CD14-positive monocyte (primary cell): ENCODE measurements at regions not wholly inside any gene's neighbourhood (a gene's known extent, or its start where the extent isn't known, plus 50 kb on each side); places are given as distances from the start of the nearest gene placed in this dataset.

ENCODE experiments used
- DNase-seq, 3 donors: peaks; one replicate each; pipeline ENCODE4 v3.0.0-alpha.2; 2011 to 2022
- H2AFZ ChIP-seq: 2 replicates; pipeline ENCODE4 v1.6.0; 2012; ENCODE audit warnings: mild to moderate bottlenecking, low read depth, low read length, inconsistent platforms; ENCODE audit not compliant: insufficient read depth, poor library complexity, severe bottlenecking
- H3K27ac ChIP-seq, 2 donors: 1 replicate in 1 of 2; 2 replicates in 1 of 2; pipeline ENCODE4 v1.5.1; 2012 to 2013; ENCODE audit warnings: low read length in 2 of 2, control low read depth in 1 of 2, inconsistent platforms in 1 of 2, low read depth in 1 of 2, mild to moderate bottlenecking in 1 of 2
- H3K27me3 ChIP-seq, 2 donors: one replicate each; pipeline versions ENCODE4 v1.6.0 to v1.6.1; 2011 to 2013; ENCODE audit warnings: low read length in 2 of 2; ENCODE audit not compliant: control insufficient read depth in 2 of 2, insufficient read depth in 2 of 2
- H3K36me3 ChIP-seq, 2 donors: replicated peaks in 1 of 2; 1 replicate in 1 of 2; 2 replicates in 1 of 2; pipeline versions ENCODE4 v1.5.1 to v1.6.1; 2012 to 2013; ENCODE audit warnings: low read length in 2 of 2, control low read depth in 1 of 2, inconsistent platforms in 1 of 2, mild to moderate bottlenecking in 1 of 2; ENCODE audit not compliant: insufficient read depth in 2 of 2, control insufficient read depth in 1 of 2
- H3K4me1 ChIP-seq, 2 donors: 1 replicate in 1 of 2; 2 replicates in 1 of 2; pipeline versions ENCODE4 v1.5.1 to v1.6.1; 2012 to 2013; ENCODE audit warnings: low read length in 2 of 2, control low read depth in 1 of 2, inconsistent platforms in 1 of 2, mild to moderate bottlenecking in 1 of 2, moderate library complexity in 1 of 2; ENCODE audit not compliant: insufficient read depth in 2 of 2, control insufficient read depth in 1 of 2
- H3K4me2 ChIP-seq: replicated peaks from 2 replicates; pipeline ENCODE3; 2012; ENCODE audit warnings: low read length, moderate library complexity, mild to moderate bottlenecking; ENCODE audit not compliant: poor library complexity, severe bottlenecking; ENCODE audit errors: extremely low read depth
- H3K4me3 ChIP-seq, 3 experiments: fragments of 200-600 bp in 1 of 3; sonication (generic) in 1 of 3; replicated peaks in 1 of 3; 1 replicate in 2 of 3; 2 replicates in 1 of 3; pipeline ENCODE4 v1.5.1; 2011 to 2013; ENCODE audit warnings: low read length in 3 of 3, mild to moderate bottlenecking in 3 of 3, control low read depth in 2 of 3, low read depth in 2 of 3, inconsistent platforms in 1 of 3, moderate library complexity in 1 of 3
- H3K79me2 ChIP-seq: 2 replicates; pipeline ENCODE4 v1.6.0; 2012; ENCODE audit warnings: mild to moderate bottlenecking, control low read depth, inconsistent platforms, low read length, moderate library complexity; ENCODE audit not compliant: insufficient read depth
- H3K9ac ChIP-seq: 2 replicates; pipeline ENCODE4 v1.6.0; 2017; ENCODE audit warnings: low read length, mild to moderate bottlenecking; ENCODE audit not compliant: insufficient read depth, poor library complexity, severe bottlenecking
- H3K9me3 ChIP-seq, 2 donors: replicated peaks in 1 of 2; 1 replicate in 1 of 2; 2 replicates in 1 of 2; pipeline versions ENCODE4 v1.5.1 to v1.6.1; 2012 to 2013; ENCODE audit warnings: low read length in 2 of 2, control low read depth in 1 of 2; ENCODE audit not compliant: control insufficient read depth in 1 of 2, insufficient read depth in 1 of 2
- H4K20me1 ChIP-seq: 2 replicates; pipeline ENCODE4 v1.6.0; 2012; ENCODE audit warnings: mild to moderate bottlenecking, low read length, control low read depth, moderate library complexity; ENCODE audit not compliant: insufficient read depth
- H3K27ac Mint-ChIP-seq, 7 donors: one replicate each; pipeline ENCODE4 v1.8.0; 2020; ENCODE audit warnings: mild to moderate bottlenecking in 7 of 7, mixed read lengths in 7 of 7, moderate library complexity in 6 of 7, inconsistent platforms in 2 of 7
- H3K27me3 Mint-ChIP-seq, 3 donors: one replicate each; pipeline ENCODE4 v1.8.0; 2021 to 2022; ENCODE audit warnings: low read depth in 3 of 3, mild to moderate bottlenecking in 3 of 3, mixed read lengths in 3 of 3, moderate library complexity in 3 of 3, inconsistent platforms in 1 of 3
- H3K36me3 Mint-ChIP-seq, 2 donors: one replicate each; pipeline ENCODE4 v1.8.0; 2020; ENCODE audit warnings: mixed read lengths in 2 of 2, inconsistent platforms in 1 of 2, mild to moderate bottlenecking in 1 of 2
- H3K4me1 Mint-ChIP-seq: one replicate; pipeline ENCODE4 v1.8.0; 2020; ENCODE audit warnings: mild to moderate bottlenecking, mixed read lengths
- H3K4me3 Mint-ChIP-seq, 2 donors: one replicate each; pipeline ENCODE4 v1.8.0; 2020; ENCODE audit warnings: mild to moderate bottlenecking in 2 of 2, mixed read lengths in 2 of 2, moderate library complexity in 1 of 2
- H3K9me3 Mint-ChIP-seq, 7 donors: one replicate each; pipeline ENCODE4 v1.8.0; 2020 to 2022; ENCODE audit warnings: mixed read lengths in 7 of 7, mild to moderate bottlenecking in 6 of 7, moderate library complexity in 6 of 7, inconsistent platforms in 2 of 7
- CTCF ChIP-seq: fragments of 200-600 bp; IDR thresholded peaks from one replicate; pipeline ENCODE4 v1.8.0; 2022; ENCODE audit warnings: antibody characterized with exemption, mild to moderate bottlenecking
- WGBS: methylation state at CpG from one replicate; pipeline ENCODE4 v1.1.5; 2013; ENCODE audit warnings: missing lambda C conversion rate; ENCODE audit not compliant: insufficient coverage; 5-methylcytosine and 5-hydroxymethylcytosine counted together
- intact Hi-C, 2 donors: fragments of 100-400 bp; cut with micrococcal nuclease; formaldehyde crosslinking; loops; one replicate each; pipeline versions ENCODE4 v1.15.0 to v1.15.1; 2023

DNA sequence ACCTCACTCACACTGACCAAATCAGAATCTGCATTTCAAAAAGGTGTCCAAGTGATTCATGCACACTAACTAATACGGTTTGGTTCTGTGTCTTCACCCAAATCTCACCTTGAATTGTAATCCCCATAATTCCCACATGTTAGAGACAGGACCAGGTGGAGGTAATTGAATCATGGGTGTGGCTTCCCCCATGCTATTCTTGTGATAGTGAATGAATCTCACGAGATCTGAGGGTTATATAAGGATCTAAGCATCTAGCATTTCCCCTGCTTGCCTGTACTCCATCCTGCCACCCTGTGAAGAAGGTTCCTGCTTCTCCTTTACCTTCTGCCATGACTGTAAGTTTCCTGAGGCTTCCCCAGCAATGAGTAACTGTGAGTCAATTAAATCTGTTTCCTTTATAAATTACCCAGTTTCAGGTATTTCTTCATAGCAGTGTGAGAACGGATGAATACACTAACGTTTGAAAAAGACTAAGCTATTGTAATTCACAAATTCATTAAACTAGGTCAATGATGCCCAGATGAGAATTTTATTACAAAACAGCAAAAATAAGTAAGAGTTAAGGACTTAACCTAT is 759.1 kb downstream of the GALC start:
- Histone ChIP-seq H4K20me1 (no peaks in the 10 kb centered on the region), H3K9ac (no peak overlapping the region), H3K36me3 (no peaks in the 10 kb centered on the region), H3K9me3 (peaks cover 15 to 24% of the 10 kb centered on the region in 2 donors), H3K4me3 (no peak overlapping the region), H3K4me2 (no peak overlapping the region), H3K4me1 (no peaks in the 10 kb centered on the region), H3K27me3 (no peaks in the 10 kb centered on the region), H2AFZ (no peak overlapping the region), H3K27ac (no peak overlapping the region), H3K79me2 (no peaks in the 10 kb centered on the region)
- Mint-ChIP-seq H3K36me3 (no peaks in the 10 kb centered on the region), H3K4me3 (no peak overlapping the region), H3K4me1 (no peaks in the 10 kb centered on the region), H3K27me3 (no peaks in the 10 kb centered on the region), H3K27ac (no peak overlapping the region), H3K9me3 (peaks cover 6 to 27% (median 12%) of the 10 kb centered on the region in 7 donors)
- intact Hi-C loops: no loop called here
- TF ChIP-seq CTCF: no peak
- no peak for DNase-seq
- 67% methylated on average over 1 of the region's 4 CpGs for WGBS

GRCh38 chr14:87233266-87233665 is 759.7 kb downstream of the GALC start:
- Histone ChIP-seq H3K27ac (no peak overlapping the region), H3K9ac (no peak overlapping the region), H3K9me3 (peaks cover 15 to 24% of the 10 kb centered on the region in 2 donors), H3K79me2 (no peaks in the 10 kb centered on the region), H3K27me3 (no peaks in the 10 kb centered on the region), H3K4me3 (no peak overlapping the region), H3K4me2 (no peak overlapping the region), H3K4me1 (no peaks in the 10 kb centered on the region), H4K20me1 (no peaks in the 10 kb centered on the region), H3K36me3 (no peaks in the 10 kb centered on the region), H2AFZ (no peak overlapping the region)
- Mint-ChIP-seq H3K36me3 (no peaks in the 10 kb centered on the region), H3K27me3 (no peaks in the 10 kb centered on the region), H3K4me1 (no peaks in the 10 kb centered on the region), H3K9me3 (peaks cover 6 to 23% (median 9%) of the 10 kb centered on the region in 7 donors), H3K4me3 (no peak overlapping the region), H3K27ac (no peak overlapping the region)
- intact Hi-C loops: no loop called here
- no peak for TF ChIP-seq CTCF
- 80% methylated on average over 1 of the region's 2 CpGs for WGBS
- DNase-seq: no peak
